ENCODE measurements at regions not wholly inside any gene's neighbourhood (a gene's known extent, or its start where the extent isn't known, plus 50 kb on each side); places are given as distances from the start of the nearest gene placed in this dataset.

GRCh38 chr10:128281861-128282260 is 155.6 kb upstream of the MKI67 start:
- Histone ChIP-seq H2BK15ac (ENCODE audit: low read length) (no peak overlapping the region), H2AK5ac (ENCODE audit: low read depth, low read length) (no peak overlapping the region), H3K4me2 (ENCODE audit: insufficient read depth, low read length, poor library complexity, severe bottlenecking) (no peak overlapping the region), H4K91ac (ENCODE audit: low read depth, low read length, poor library complexity) (peak overlapping the region; percentile 68), H3K4me3 (ENCODE audit: low read length in 2 of 2) (no peak overlapping the region), H3K9ac (ENCODE audit: low read depth, low read length, poor library complexity) (peak overlapping the region; percentile 4), H3K27ac (replicated peaks; ENCODE audit: low read length) (no peak overlapping the region), H3K36me3 (replicated peaks in 1 of 2; ENCODE audit: control insufficient read depth in 2 of 2, insufficient read depth in 2 of 2, low read length in 2 of 2) (no peaks in the 10 kb centered on the region), H3K79me1 (ENCODE audit: low read depth, low read length) (no peaks in the 10 kb centered on the region), H3K4ac (ENCODE audit: low read length) (no peak overlapping the region), H3K23ac (ENCODE audit: low read depth, low read length, poor library complexity) (no peak overlapping the region), H2BK12ac (ENCODE audit: low read length) (no peak overlapping the region), H4K8ac (ENCODE audit: low read depth, low read length) (no peak overlapping the region), H3K4me1 (ENCODE audit: control insufficient read depth in 2 of 2, insufficient read depth in 1 of 2, low read depth in 1 of 2, low read length in 2 of 2) (peaks cover 0 to 5% of the 10 kb centered on the region in 2 donors), H3K9me3 (replicated peaks in 1 of 2; ENCODE audit: control insufficient read depth in 2 of 2, insufficient read depth in 1 of 2, low read depth in 1 of 2, low read length in 2 of 2) (no peaks in the 10 kb centered on the region), H2AFZ (ENCODE audit: low read length) (no peak overlapping the region), H3K27me3 (ENCODE audit: control insufficient read depth in 3 of 3, insufficient read depth in 3 of 3, low read depth in 1 of 3, low read length in 3 of 3) (peaks cover 0 to 31% (median 20%) of the 10 kb centered on the region in 3 experiments), H3K14ac (ENCODE audit: low read length) (no peak overlapping the region), H3K18ac (ENCODE audit: low read length) (peak overlapping the region; percentile 33), H2BK120ac (ENCODE audit: low read depth, low read length) (no peak overlapping the region), H2BK5ac (ENCODE audit: low read length) (no peak overlapping the region)
- WGBS, 2 donors (ENCODE audit: extremely low coverage in 2 of 2, insufficient read length in 2 of 2, insufficient replicate concordance in 1 of 2) = no CpG with 5 or more reads among the region's 14 CpGs
- no peak for DNase-seq (ENCODE audit: low spot score)

DNA sequence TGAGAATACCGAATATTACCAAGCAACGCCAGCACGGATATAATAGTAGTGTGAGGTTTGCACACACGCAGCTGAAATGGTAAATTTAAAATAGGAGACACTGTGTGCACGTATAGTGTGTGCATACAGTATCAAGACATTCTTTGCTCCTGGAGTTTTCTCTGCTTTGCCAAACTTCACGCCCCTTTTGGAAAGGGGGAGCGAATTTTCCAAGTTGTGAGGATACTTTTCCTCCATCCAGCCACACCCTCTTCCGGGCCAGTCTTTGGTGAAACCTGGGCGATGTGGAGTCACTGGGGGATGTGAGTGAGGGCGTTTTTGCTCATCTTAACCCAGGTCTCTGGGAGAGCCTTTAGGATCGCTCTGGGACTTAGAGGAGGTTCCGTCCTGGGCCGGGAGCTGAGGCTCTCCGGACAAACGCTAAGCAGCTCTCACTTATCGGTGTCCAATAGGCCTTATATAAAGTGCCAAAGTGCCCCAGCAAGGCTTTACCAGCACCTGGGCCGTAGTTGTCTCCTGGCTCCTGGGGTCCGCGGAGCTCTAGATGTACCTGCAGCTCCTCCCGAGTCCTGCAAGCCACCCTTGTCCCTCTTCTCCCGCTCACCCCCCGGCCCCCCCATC is 160.0 kb upstream of the MKI67 start:
- Histone ChIP-seq H2BK5ac (ENCODE audit: low read length) (no peak overlapping the region), H2BK12ac (ENCODE audit: low read length) (no peak overlapping the region), H3K27me3 (ENCODE audit: control insufficient read depth in 3 of 3, insufficient read depth in 3 of 3, low read depth in 1 of 3, low read length in 3 of 3) (peaks cover 0 to 48% (median 33%) of the 10 kb centered on the region in 3 experiments), H2BK15ac (ENCODE audit: low read length) (no peak overlapping the region), H3K4ac (ENCODE audit: low read length) (no peak overlapping the region), H2AK5ac (ENCODE audit: low read depth, low read length) (no peak overlapping the region), H3K36me3 (replicated peaks in 1 of 2; ENCODE audit: control insufficient read depth in 2 of 2, insufficient read depth in 2 of 2, low read length in 2 of 2) (no peaks in the 10 kb centered on the region), H3K18ac (ENCODE audit: low read length) (peak overlapping the region; percentile 69), H3K4me2 (ENCODE audit: insufficient read depth, low read length, poor library complexity, severe bottlenecking) (peak overlapping the region; percentile 85), H4K8ac (ENCODE audit: low read depth, low read length) (no peak overlapping the region), H3K27ac (replicated peaks; ENCODE audit: low read length) (no peak overlapping the region), H2BK120ac (ENCODE audit: low read depth, low read length) (no peak overlapping the region), H3K23ac (ENCODE audit: low read depth, low read length, poor library complexity) (no peak overlapping the region), H3K9ac (ENCODE audit: low read depth, low read length, poor library complexity) (peak overlapping the region; percentile 26), H3K14ac (ENCODE audit: low read length) (no peak overlapping the region), H4K91ac (ENCODE audit: low read depth, low read length, poor library complexity) (no peak overlapping the region), H3K79me1 (ENCODE audit: low read depth, low read length) (no peaks in the 10 kb centered on the region), H3K4me1 (ENCODE audit: control insufficient read depth in 2 of 2, insufficient read depth in 1 of 2, low read depth in 1 of 2, low read length in 2 of 2) (peaks cover 0 to 1% of the 10 kb centered on the region in 2 donors), H3K4me3 (ENCODE audit: low read length in 2 of 2) (peak overlapping the region in 1 of 2 donors; percentile 70), H2AFZ (ENCODE audit: low read length) (no peak overlapping the region), H3K9me3 (replicated peaks in 1 of 2; ENCODE audit: control insufficient read depth in 2 of 2, insufficient read depth in 1 of 2, low read depth in 1 of 2, low read length in 2 of 2) (peaks cover 0 to 2% of the 10 kb centered on the region in 2 donors)
- DNase-seq (ENCODE audit: low spot score) = no peak
- WGBS, 2 donors (ENCODE audit: extremely low coverage in 2 of 2, insufficient read length in 2 of 2, insufficient replicate concordance in 1 of 2) = no CpG with 5 or more reads among the region's 22 CpGs

- H4K91ac ChIP-seq (ENCODE audit: low read depth, low read length, poor library complexity) = no peak overlapping the region
- no peak overlapping the region for H3K23ac ChIP-seq (ENCODE audit: low read depth, low read length, poor library complexity)
- H2BK120ac ChIP-seq (ENCODE audit: low read depth, low read length) = no peak overlapping the region
- WGBS, 2 donors (ENCODE audit: extremely low coverage in 2 of 2, insufficient read length in 2 of 2, insufficient replicate concordance in 1 of 2) = no CpG with 5 or more reads among the region's 63 CpGs
- no peaks in the 10 kb centered on the region for H3K36me3 ChIP-seq (replicated peaks in 1 of 2; ENCODE audit: control insufficient read depth in 2 of 2, insufficient read depth in 2 of 2, low read length in 2 of 2)
- no peak overlapping the region for H3K4ac ChIP-seq (ENCODE audit: low read length)
- no peak overlapping the region for H3K27ac ChIP-seq (replicated peaks; ENCODE audit: low read length)
- H3K4me3 ChIP-seq (ENCODE audit: low read length in 2 of 2) = peak overlapping the region in 1 of 2 donors; percentile 70
- H3K9ac ChIP-seq (ENCODE audit: low read depth, low read length, poor library complexity) = peak overlapping the region; percentile 26
- H3K9me3 ChIP-seq (replicated peaks in 1 of 2; ENCODE audit: control insufficient read depth in 2 of 2, insufficient read depth in 1 of 2, low read depth in 1 of 2, low read length in 2 of 2) = peaks cover 0 to 4% of the 10 kb centered on the region in 2 donors
- H2BK5ac ChIP-seq (ENCODE audit: low read length) = no peak overlapping the region
- H3K18ac ChIP-seq (ENCODE audit: low read length) = peak overlapping the region; percentile 69
- H4K8ac ChIP-seq (ENCODE audit: low read depth, low read length) = no peak overlapping the region
- H2AK5ac ChIP-seq (ENCODE audit: low read depth, low read length) = no peak overlapping the region
- H2BK15ac ChIP-seq (ENCODE audit: low read length) = no peak overlapping the region
- no peak overlapping the region for H2BK12ac ChIP-seq (ENCODE audit: low read length)
- DNase-seq (ENCODE audit: low spot score) = peak; percentile 30
- no peaks in the 10 kb centered on the region for H3K79me1 ChIP-seq (ENCODE audit: low read depth, low read length)
- peak overlapping the region; percentile 85 for H3K4me2 ChIP-seq (ENCODE audit: insufficient read depth, low read length, poor library complexity, severe bottlenecking)
- H3K14ac ChIP-seq (ENCODE audit: low read length) = no peak overlapping the region
- H3K4me1 ChIP-seq (ENCODE audit: control insufficient read depth in 2 of 2, insufficient read depth in 1 of 2, low read depth in 1 of 2, low read length in 2 of 2) = no peaks in the 10 kb centered on the region
- peaks cover 0 to 48% (median 33%) of the 10 kb centered on the region in 3 experiments for H3K27me3 ChIP-seq (ENCODE audit: control insufficient read depth in 3 of 3, insufficient read depth in 3 of 3, low read depth in 1 of 3, low read length in 3 of 3)
- H2AFZ ChIP-seq (ENCODE audit: low read length) = no peak overlapping the region
Observed at GRCh38 chr10:128286762-128287500, 160.7 kb upstream of the MKI67 start.

DNA sequence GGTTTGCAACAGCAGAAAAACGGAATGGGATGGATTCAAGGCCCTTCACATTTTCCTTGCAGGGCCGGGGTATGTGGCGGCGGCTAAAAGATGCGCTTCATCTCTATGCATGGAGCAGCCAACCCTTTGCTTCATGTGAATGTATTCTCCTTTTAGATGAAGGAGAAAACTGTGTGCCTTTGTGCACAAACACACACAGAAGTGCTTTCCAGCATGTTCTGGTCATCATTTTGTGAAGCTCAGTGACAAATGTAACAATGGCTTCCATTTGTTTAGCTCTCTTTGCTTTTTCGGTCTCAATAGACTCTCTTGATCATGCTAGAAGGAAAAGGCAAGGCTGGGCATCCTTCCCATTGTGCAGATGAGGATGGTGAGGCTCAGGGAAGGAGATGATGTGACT is 161.7 kb upstream of the MKI67 start:
- no peak for DNase-seq (ENCODE audit: low spot score)
- no peak overlapping the region for H2AFZ ChIP-seq (ENCODE audit: low read length)
- H2AK5ac ChIP-seq (ENCODE audit: low read depth, low read length) = no peak overlapping the region
- peak overlapping the region in 1 of 2 donors; percentile 32 for H3K4me3 ChIP-seq (ENCODE audit: low read length in 2 of 2)
- H2BK12ac ChIP-seq (ENCODE audit: low read length) = no peak overlapping the region
- no peak overlapping the region for H4K8ac ChIP-seq (ENCODE audit: low read depth, low read length)
- H3K36me3 ChIP-seq (replicated peaks in 1 of 2; ENCODE audit: control insufficient read depth in 2 of 2, insufficient read depth in 2 of 2, low read length in 2 of 2) = no peaks in the 10 kb centered on the region
- peaks cover 0 to 4% of the 10 kb centered on the region in 2 donors for H3K9me3 ChIP-seq (replicated peaks in 1 of 2; ENCODE audit: control insufficient read depth in 2 of 2, insufficient read depth in 1 of 2, low read depth in 1 of 2, low read length in 2 of 2)
- H3K4me1 ChIP-seq (ENCODE audit: control insufficient read depth in 2 of 2, insufficient read depth in 1 of 2, low read depth in 1 of 2, low read length in 2 of 2) = no peaks in the 10 kb centered on the region
- H2BK15ac ChIP-seq (ENCODE audit: low read length) = no peak overlapping the region
- H3K14ac ChIP-seq (ENCODE audit: low read length) = no peak overlapping the region
- no peak overlapping the region for H3K18ac ChIP-seq (ENCODE audit: low read length)
- H3K27me3 ChIP-seq (ENCODE audit: control insufficient read depth in 3 of 3, insufficient read depth in 3 of 3, low read depth in 1 of 3, low read length in 3 of 3) = peaks cover 0 to 48% (median 33%) of the 10 kb centered on the region in 3 experiments
- no peak overlapping the region for H3K23ac ChIP-seq (ENCODE audit: low read depth, low read length, poor library complexity)
- no peak overlapping the region for H4K91ac ChIP-seq (ENCODE audit: low read depth, low read length, poor library complexity)
- H3K79me1 ChIP-seq (ENCODE audit: low read depth, low read length) = no peaks in the 10 kb centered on the region
- H3K27ac ChIP-seq (replicated peaks; ENCODE audit: low read length) = no peak overlapping the region
- H3K4me2 ChIP-seq (ENCODE audit: insufficient read depth, low read length, poor library complexity, severe bottlenecking) = no peak overlapping the region
- no peak overlapping the region for H2BK5ac ChIP-seq (ENCODE audit: low read length)
- H2BK120ac ChIP-seq (ENCODE audit: low read depth, low read length) = no peak overlapping the region
- no peak overlapping the region for H3K4ac ChIP-seq (ENCODE audit: low read length)
- WGBS, 2 donors (ENCODE audit: extremely low coverage in 2 of 2, insufficient read length in 2 of 2, insufficient replicate concordance in 1 of 2) = no CpG with 5 or more reads among the region's 6 CpGs
- no peak overlapping the region for H3K9ac ChIP-seq (ENCODE audit: low read depth, low read length, poor library complexity)

Measured in neuronal stem cell (in vitro differentiated cells).